Uterus (tissue), 3 donors: ENCODE measurements at regions not wholly inside any gene's neighbourhood (a gene's known extent, or its start where the extent isn't known, plus 50 kb on each side); places are given as distances from the start of the nearest gene placed in this dataset.

ENCODE experiments used
- DNase-seq, 2 donors: peaks; one replicate each; pipeline ENCODE4 v3.0.0-alpha.2; 2019 to 2020
- H3K27ac ChIP-seq, 2 donors: fragments of 200-600 bp; sonication (generic); 1 replicate in 1 of 2; 2 replicates in 1 of 2; pipeline ENCODE4 v1.5.1; 2016 to 2018
- H3K27me3 ChIP-seq, 2 donors: fragments of 200-600 bp; sonication (generic); one replicate each; pipeline ENCODE4 v1.5.1; 2018 to 2019; ENCODE audit warnings: control low read depth in 1 of 2
- H3K36me3 ChIP-seq, 2 donors: fragments of 200-600 bp; sonication (generic); one replicate each; pipeline ENCODE4 v1.5.1; 2019; ENCODE audit warnings: control low read depth in 1 of 2
- H3K4me1 ChIP-seq, 2 donors: fragments of 200-600 bp; sonication (generic); one replicate each; pipeline ENCODE4 v1.5.1; 2018 to 2019; ENCODE audit warnings: control low read depth in 1 of 2
- H3K4me3 ChIP-seq, 2 donors: fragments of 200-600 bp; sonication (generic); 1 replicate in 1 of 2; 2 replicates in 1 of 2; pipeline ENCODE4 v1.5.1; 2018 to 2019; ENCODE audit warnings: mild to moderate bottlenecking in 1 of 2
- H3K9me3 ChIP-seq, 2 donors: fragments of 200-600 bp; sonication (generic); one replicate each; pipeline ENCODE4 v1.5.1; 2019; ENCODE audit warnings: control low read depth in 1 of 2
- CTCF ChIP-seq, 4 experiments: fragments of 200-600 bp in 2 of 4; fragments of 450-650 bp in 2 of 4; sonication (generic) in 2 of 4; IDR thresholded peaks; one replicate each; pipeline ENCODE4 v1.5.1; 2016 to 2019; ENCODE audit warnings: antibody characterized with exemption in 4 of 4, mild to moderate bottlenecking in 2 of 4, moderate library complexity in 1 of 4
- POLR2A ChIP-seq, 2 donors: fragments of 450-650 bp; IDR thresholded peaks; one replicate each; pipeline ENCODE4 v1.6.1; 2016; ENCODE audit warnings: antibody characterized with exemption in 2 of 2, mild to moderate bottlenecking in 1 of 2, moderate library complexity in 1 of 2
- intact Hi-C: fragments of 100-400 bp; cut with DNase I; formaldehyde crosslinking; loops from one replicate; pipeline ENCODE4 v1.15.1; 2023; ENCODE audit warnings: low total_unique reads
- donor health status: DM: yes; HTN: yes; CAD: no.

- Histone ChIP-seq H3K4me3 (no peak overlapping the region), H3K27me3 (no peaks in the 10 kb centered on the region), H3K4me1 (no peaks in the 10 kb centered on the region), H3K36me3 (no peaks in the 10 kb centered on the region), H3K27ac (no peak overlapping the region), H3K9me3 (no peaks in the 10 kb centered on the region)
- no peak for TF ChIP-seq CTCF (IDR thresholded peaks at IDR 0.05)
- no peak for TF ChIP-seq POLR2A (IDR thresholded peaks at IDR 0.05)
- DNase-seq, result no peak
- intact Hi-C loops, result no loop called here
These were observed 554.8 kb upstream of the B3GALT2 start for GRCh38 chr1:193741228-193741627.

GRCh38 chr1:193740762-193741161 is 554.3 kb upstream of the B3GALT2 start:
- no peak for TF ChIP-seq POLR2A (IDR thresholded peaks at IDR 0.05)
- TF ChIP-seq CTCF (IDR thresholded peaks at IDR 0.05), result no peak
- H3K27me3 ChIP-seq, result no peaks in the 10 kb centered on the region
- no peak overlapping the region for H3K4me3 ChIP-seq
- H3K4me1 ChIP-seq, result no peaks in the 10 kb centered on the region
- no peak overlapping the region for H3K27ac ChIP-seq
- H3K36me3 ChIP-seq, result no peaks in the 10 kb centered on the region
- no peak for DNase-seq
- no peaks in the 10 kb centered on the region for H3K9me3 ChIP-seq
- intact Hi-C loops, result no loop called here

- Histone ChIP-seq H3K27me3 (no peaks in the 10 kb centered on the region), H3K27ac (no peak overlapping the region), H3K9me3 (no peaks in the 10 kb centered on the region), H3K36me3 (no peaks in the 10 kb centered on the region), H3K4me1 (no peaks in the 10 kb centered on the region), H3K4me3 (no peak overlapping the region)
- intact Hi-C loops, result no loop called here
- TF ChIP-seq CTCF (IDR thresholded peaks at IDR 0.05) (no peak), POLR2A (IDR thresholded peaks at IDR 0.05) (no peak)
- DNase-seq, result no peak
These were observed 550.1 kb upstream of the B3GALT2 start for GRCh38 chr1:193736507-193736906.

GRCh38 chr1:193733674-193734073 is 547.3 kb upstream of the B3GALT2 start:
- Histone ChIP-seq H3K27ac (no peak overlapping the region), H3K4me3 (no peak overlapping the region), H3K27me3 (no peaks in the 10 kb centered on the region), H3K4me1 (no peaks in the 10 kb centered on the region), H3K36me3 (no peaks in the 10 kb centered on the region), H3K9me3 (no peaks in the 10 kb centered on the region)
- no peak for DNase-seq
- intact Hi-C loops, result no loop called here
- no peak for TF ChIP-seq CTCF (IDR thresholded peaks at IDR 0.05)

GRCh38 chr1:193730017-193730416 is 543.6 kb upstream of the B3GALT2 start:
- intact Hi-C loops, result no loop called here
- Histone ChIP-seq H3K36me3 (no peaks in the 10 kb centered on the region), H3K9me3 (no peaks in the 10 kb centered on the region), H3K27ac (no peak overlapping the region), H3K4me1 (no peaks in the 10 kb centered on the region), H3K27me3 (no peaks in the 10 kb centered on the region), H3K4me3 (no peak overlapping the region)
- DNase-seq, result no peak
- TF ChIP-seq CTCF (IDR thresholded peaks at IDR 0.05), result no peak
- no peak for TF ChIP-seq POLR2A (IDR thresholded peaks at IDR 0.05)
